T-cell (primary cell): ENCODE measurements at regions not wholly inside any gene's neighbourhood (a gene's known extent, or its start where the extent isn't known, plus 50 kb on each side); places are given as distances from the start of the nearest gene placed in this dataset.
"Not testable (repeated sequence)": the region's sequence is repeated elsewhere in the genome, so short reads cannot be mapped to it uniquely, and the experiment has no call there.

Experiments
- ATAC-seq, 4 experiments: fragments of 200-7000 bp in 3 of 4; fragments of 150-1000 bp in 1 of 4; cut with Tn5 transposase; replicated peaks in 1 of 4; 1 replicate in 3 of 4; 2 replicates in 1 of 4; pipeline ENCODE4 v1.10.0; 2021; ENCODE audit warnings: moderate library complexity in 3 of 4, mild to moderate bottlenecking in 2 of 4, moderate number of reproducible peaks in 1 of 4
- CTCF ChIA-PET, 2 donors: fragments of 300-600 bp; sonication (Branson Sonifier 250); formaldehyde crosslinking; loops; one replicate each; lab custom pipeline; 2022; ENCODE audit warnings: antibody characterized with exemption in 2 of 2; lab: Charles Lee
- POLR2A ChIA-PET, 2 donors: fragments of 300-600 bp; sonication (Branson Sonifier 250); formaldehyde crosslinking; loops; one replicate each; lab custom pipeline; 2022; ENCODE audit warnings: antibody characterized with exemption in 2 of 2; lab: Charles Lee
- DNase-seq, 35 experiments: peaks; one replicate each; pipeline versions ENCODE4 v3.0.0 to v3.0.0-alpha.2; 2013 to 2023
- H3K27ac ChIP-seq: one replicate; pipeline ENCODE4 v1.5.1; 2013; ENCODE audit warnings: low read length
- H3K27me3 ChIP-seq, 2 experiments: replicated peaks in 1 of 2; 1 replicate in 1 of 2; 2 replicates in 1 of 2; pipeline versions ENCODE4 v1.6.1 to v1.7.0; 2013; ENCODE audit warnings: low read length in 1 of 2, mixed read lengths in 1 of 2; ENCODE audit not compliant: control insufficient read depth in 2 of 2, insufficient read depth in 2 of 2; ENCODE audit errors: extremely low read depth in 1 of 2
- H3K36me3 ChIP-seq, 2 donors: 1 replicate in 1 of 2; 2 replicates in 1 of 2; pipeline versions ENCODE4 v1.6.1 to v1.7.0; 2013; ENCODE audit warnings: low read length in 1 of 2; ENCODE audit not compliant: control insufficient read depth in 2 of 2, insufficient read depth in 1 of 2; ENCODE audit errors: extremely low read depth in 1 of 2
- H3K4me1 ChIP-seq, 2 experiments: 1 replicate in 1 of 2; 2 replicates in 1 of 2; pipeline versions ENCODE4 v1.6.1 to v1.7.0; 2013; ENCODE audit warnings: low read length in 2 of 2, mixed read lengths in 1 of 2; ENCODE audit not compliant: insufficient read depth in 2 of 2, control insufficient read depth in 1 of 2; ENCODE audit errors: extremely low read depth in 1 of 2
- H3K4me3 ChIP-seq, 2 donors: 1 replicate in 1 of 2; 2 replicates in 1 of 2; pipeline versions ENCODE4 v1.5.1 to v1.7.0; 2013; ENCODE audit warnings: mild to moderate bottlenecking in 2 of 2, low read length in 1 of 2, moderate library complexity in 1 of 2; ENCODE audit not compliant: control insufficient read depth in 1 of 2; ENCODE audit errors: extremely low read depth in 1 of 2
- H3K9me3 ChIP-seq: 2 replicates; pipeline ENCODE4 v1.7.0; 2013
- H3K27ac Mint-ChIP-seq, 2 donors: one replicate each; pipeline ENCODE4 v1.8.0; 2020 to 2021; ENCODE audit warnings: mild to moderate bottlenecking in 2 of 2, mixed read lengths in 2 of 2
- H3K27me3 Mint-ChIP-seq, 2 donors: one replicate each; pipeline ENCODE4 v1.8.0; 2021 to 2022; ENCODE audit warnings: mixed read lengths in 2 of 2
- H3K36me3 Mint-ChIP-seq: one replicate; pipeline ENCODE4 v1.8.0; 2021; ENCODE audit warnings: mixed read lengths
- H3K4me1 Mint-ChIP-seq, 3 donors: one replicate each; pipeline ENCODE4 v1.8.0; 2020 to 2022; ENCODE audit warnings: mixed read lengths in 3 of 3, mild to moderate bottlenecking in 1 of 3
- H3K4me3 Mint-ChIP-seq, 3 donors: one replicate each; pipeline ENCODE4 v1.8.0; 2020 to 2022; ENCODE audit warnings: mild to moderate bottlenecking in 3 of 3, mixed read lengths in 3 of 3, moderate library complexity in 3 of 3
- H3K9me3 Mint-ChIP-seq, 3 donors: one replicate each; pipeline ENCODE4 v1.8.0; 2020 to 2022; ENCODE audit warnings: mixed read lengths in 3 of 3
- WGBS: methylation state at CpG from one replicate; pipeline ENCODE4 v1.1.5; 2013; ENCODE audit warnings: missing lambda C conversion rate; ENCODE audit not compliant: insufficient coverage; 5-methylcytosine and 5-hydroxymethylcytosine counted together

DNA sequence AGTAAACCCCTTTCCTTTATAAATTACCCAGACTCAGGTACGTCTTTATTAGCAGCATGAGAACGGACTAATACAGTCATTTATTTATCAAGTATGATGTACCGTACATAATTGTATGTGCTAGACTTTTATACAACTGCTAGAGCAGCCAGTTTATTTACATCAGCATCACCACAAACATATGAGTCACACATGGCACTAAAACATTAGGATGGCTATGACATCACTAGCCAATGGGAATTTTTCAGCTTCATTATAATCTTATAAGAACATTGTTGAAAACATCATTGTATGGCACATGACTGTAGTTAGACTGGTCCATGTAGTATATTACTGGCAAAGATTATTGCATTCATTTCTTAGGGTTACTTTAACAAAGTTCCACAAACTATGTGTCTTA, 121.7 kb downstream of the ZMAT3 start:
- H3K4me1 Mint-ChIP-seq: no peaks in the 10 kb centered on the region
- H3K27me3 ChIP-seq: no peaks in the 10 kb centered on the region
- no peaks in the 10 kb centered on the region for H3K4me1 ChIP-seq
- POLR2A ChIA-PET: no interaction called here
- 80% methylated on average over 1 of the region's 3 CpGs for WGBS
- ATAC-seq (no peak), DNase-seq (no peak)
- no peaks in the 10 kb centered on the region for H3K36me3 ChIP-seq
- H3K27me3 Mint-ChIP-seq: no peaks in the 10 kb centered on the region
- no peak overlapping the region for H3K4me3 Mint-ChIP-seq
- CTCF ChIA-PET: no interaction called here
- no peak overlapping the region for H3K27ac ChIP-seq
- peaks cover 12 to 19% (median 19%) of the 10 kb centered on the region in 3 donors for H3K9me3 Mint-ChIP-seq
- H3K4me3 ChIP-seq: no peak overlapping the region
- H3K27ac Mint-ChIP-seq: no peak overlapping the region
- H3K36me3 Mint-ChIP-seq: peaks cover 17% of the 10 kb centered on the region
- H3K9me3 ChIP-seq: no peaks in the 10 kb centered on the region

DNA sequence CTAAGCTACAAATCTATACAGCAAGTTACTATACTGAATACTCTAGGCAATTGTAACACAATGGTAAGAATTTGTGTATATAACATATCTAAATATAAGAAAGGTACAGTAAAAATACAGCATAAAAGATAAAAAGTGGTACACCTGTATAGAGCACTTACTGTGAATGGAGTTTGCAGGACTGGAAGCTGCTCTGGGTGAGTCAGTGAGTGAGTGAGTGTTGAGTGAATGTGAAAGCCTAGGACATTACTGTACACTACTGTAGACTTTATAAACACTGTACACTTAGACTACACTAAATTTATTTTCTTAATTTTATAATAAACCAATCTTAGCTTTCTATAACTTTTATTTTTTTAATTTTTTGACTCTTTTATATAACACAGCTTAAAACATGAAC, 123.1 kb downstream of the ZMAT3 start:
- Mint-ChIP-seq H3K4me3 (no peak overlapping the region), H3K36me3 (peaks cover 17% of the 10 kb centered on the region), H3K9me3 (peaks cover 15 to 25% (median 23%) of the 10 kb centered on the region in 3 donors), H3K27ac (no peak overlapping the region), H3K4me1 (no peaks in the 10 kb centered on the region), H3K27me3 (no peaks in the 10 kb centered on the region)
- DNase-seq: no peak
- no peak for ATAC-seq
- no peaks in the 10 kb centered on the region for H3K36me3 ChIP-seq
- no peak overlapping the region for H3K27ac ChIP-seq
- H3K27me3 ChIP-seq: no peaks in the 10 kb centered on the region
- H3K9me3 ChIP-seq: no peaks in the 10 kb centered on the region
- ChIA-PET CTCF (interaction anchor here in 1 of 2 donors (0.7 kb wide), 1 partner anchor 19 kb away, joined by 3 read pairs; no protein-coding TSS in a partner anchor), POLR2A (no interaction called here)
- H3K4me1 ChIP-seq: no peaks in the 10 kb centered on the region
- H3K4me3 ChIP-seq: no peak overlapping the region

DNA sequence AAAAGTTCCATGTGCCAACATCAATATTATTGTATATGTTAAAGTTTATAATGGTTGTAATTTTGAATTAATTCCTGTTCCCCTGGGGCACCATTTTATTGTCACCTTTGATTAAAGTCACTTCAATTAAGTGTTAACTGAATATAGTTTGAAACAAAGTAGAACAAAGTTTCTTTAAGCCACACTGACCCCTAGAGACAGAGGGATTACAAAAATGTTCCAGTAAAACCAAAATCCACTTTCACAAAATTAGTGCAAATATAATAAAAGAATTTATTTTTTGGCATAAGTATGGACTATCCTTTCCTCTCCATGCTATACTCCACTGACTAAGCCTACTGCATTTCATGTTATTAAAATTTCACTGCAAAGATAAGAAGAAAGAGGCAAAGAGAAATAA, 123.9 kb downstream of the ZMAT3 start:
- DNase-seq: no peak
- H3K4me3 Mint-ChIP-seq: no peak overlapping the region
- Histone ChIP-seq H3K27me3 (no peaks in the 10 kb centered on the region), H3K4me3 (no peak overlapping the region), H3K9me3 (no peaks in the 10 kb centered on the region), H3K4me1 (no peaks in the 10 kb centered on the region), H3K27ac (no peak overlapping the region), H3K36me3 (no peaks in the 10 kb centered on the region)
- ChIA-PET CTCF (no interaction called here), POLR2A (no interaction called here)
- ATAC-seq: no peak
- H3K4me1 Mint-ChIP-seq: no peaks in the 10 kb centered on the region
- no peaks in the 10 kb centered on the region for H3K27me3 Mint-ChIP-seq
- H3K36me3 Mint-ChIP-seq: peaks cover 21% of the 10 kb centered on the region
- peaks cover 17 to 31% (median 27%) of the 10 kb centered on the region in 3 donors for H3K9me3 Mint-ChIP-seq
- no peak overlapping the region for H3K27ac Mint-ChIP-seq

DNA sequence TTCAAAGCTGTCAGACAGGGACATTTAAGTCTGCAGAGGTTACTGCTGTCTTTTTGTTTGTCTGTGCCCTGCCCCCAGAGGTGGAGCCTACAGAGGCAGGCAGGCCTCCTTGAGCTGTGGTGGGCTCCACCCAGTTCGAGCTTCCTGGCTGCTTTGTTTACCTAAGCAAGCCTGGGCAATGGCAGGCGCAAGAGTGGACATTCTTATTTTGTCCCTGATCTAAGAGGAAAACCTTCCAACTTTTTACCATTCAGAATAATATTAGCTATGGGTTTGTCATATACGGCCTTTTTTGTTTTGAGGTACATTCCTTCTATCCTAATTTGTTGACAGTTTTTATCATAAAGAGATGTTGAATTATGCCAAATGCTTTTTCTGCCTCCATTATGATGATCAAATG, 129.3 kb downstream of the ZMAT3 start:
- CTCF ChIA-PET, ATAC-seq, H3K4me1 Mint-ChIP-seq, H3K27me3 ChIP-seq, H3K27ac Mint-ChIP-seq, H3K4me1 ChIP-seq, H3K36me3 ChIP-seq, H3K4me3 ChIP-seq, H3K27ac ChIP-seq, H3K4me3 Mint-ChIP-seq, POLR2A ChIA-PET, DNase-seq, H3K36me3 Mint-ChIP-seq, H3K9me3 ChIP-seq, H3K27me3 Mint-ChIP-seq: not testable (repeated sequence)
- WGBS: no CpG with 5 or more reads among the region's 3 CpGs
- peaks cover 18 to 31% (median 20%) of the 10 kb centered on the region in 3 donors for H3K9me3 Mint-ChIP-seq

DNA sequence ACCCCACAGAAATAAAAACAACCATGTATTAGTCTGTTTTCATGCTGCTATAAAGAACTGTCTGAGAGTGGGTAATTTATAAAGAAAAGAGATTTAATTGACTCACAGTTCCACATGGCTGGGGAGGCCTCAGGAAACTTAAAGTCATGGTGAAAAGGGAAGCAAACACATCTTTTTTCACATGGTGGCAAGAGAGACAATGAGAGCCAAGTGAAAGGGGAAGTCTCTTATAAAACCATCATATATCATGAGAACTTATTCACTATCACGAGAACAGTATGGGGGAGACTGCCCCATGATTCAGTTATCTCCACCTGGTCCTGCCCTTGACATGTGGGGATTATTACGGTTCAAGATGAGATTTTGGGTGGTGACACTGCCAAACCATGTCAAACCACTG, 141.5 kb downstream of the ZMAT3 start:
- Histone ChIP-seq H3K9me3 (peaks cover 2% of the 10 kb centered on the region), H3K36me3 (no peaks in the 10 kb centered on the region), H3K4me1 (no peaks in the 10 kb centered on the region), H3K27me3 (no peaks in the 10 kb centered on the region), H3K4me3 (no peak overlapping the region), H3K27ac (no peak overlapping the region)
- no CpG with 5 or more reads among the region's 2 CpGs for WGBS
- Mint-ChIP-seq H3K27me3 (no peaks in the 10 kb centered on the region), H3K27ac (no peak overlapping the region), H3K4me3 (no peak overlapping the region), H3K4me1 (no peaks in the 10 kb centered on the region), H3K36me3 (no peaks in the 10 kb centered on the region), H3K9me3 (peaks cover 44 to 62% (median 47%) of the 10 kb centered on the region in 3 donors)
- ATAC-seq: no peak
- CTCF ChIA-PET: no interaction called here
- DNase-seq: no peak
- POLR2A ChIA-PET: no interaction called here

DNA sequence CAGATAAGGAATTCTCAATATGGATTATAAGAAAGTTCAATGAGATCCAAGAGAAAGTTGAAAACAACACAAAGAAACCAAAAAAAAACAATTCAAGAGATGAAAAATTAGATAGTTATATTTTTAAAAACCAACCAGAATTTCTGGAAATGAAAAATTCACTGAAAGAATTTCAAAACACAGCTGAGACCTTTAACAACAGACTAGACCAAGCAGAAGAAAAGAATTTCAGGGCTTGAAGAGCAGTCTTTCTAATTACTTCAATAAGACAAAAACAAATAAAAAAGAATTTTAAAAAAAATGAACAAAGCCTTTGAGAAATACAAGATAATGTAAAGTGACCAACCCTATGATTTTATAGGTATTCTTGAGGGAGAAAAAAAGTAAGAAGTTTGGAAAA, 155.4 kb downstream of the ZMAT3 start:
- H3K4me1 Mint-ChIP-seq: no peaks in the 10 kb centered on the region
- H3K4me3 ChIP-seq: no peak overlapping the region
- no peak overlapping the region for H3K27ac ChIP-seq
- H3K4me1 ChIP-seq: no peaks in the 10 kb centered on the region
- DNase-seq (no peak), ATAC-seq (no peak)
- no peak overlapping the region for H3K4me3 Mint-ChIP-seq
- H3K9me3 ChIP-seq: peaks cover 4% of the 10 kb centered on the region
- H3K27me3 Mint-ChIP-seq: peaks cover 2 to 4% of the 10 kb centered on the region in 2 donors
- H3K36me3 ChIP-seq: no peaks in the 10 kb centered on the region
- no peaks in the 10 kb centered on the region for H3K27me3 ChIP-seq
- peaks cover 26 to 29% (median 27%) of the 10 kb centered on the region in 3 donors for H3K9me3 Mint-ChIP-seq
- no peaks in the 10 kb centered on the region for H3K36me3 Mint-ChIP-seq
- H3K27ac Mint-ChIP-seq: no peak overlapping the region
- POLR2A ChIA-PET: interaction anchor here in 1 of 2 donors (0.6 to 0.7 kb wide), 2 partner anchors 8 to 92 kb away, joined by 3 read pairs; no protein-coding TSS in a partner anchor
- CTCF ChIA-PET: no interaction called here

DNA sequence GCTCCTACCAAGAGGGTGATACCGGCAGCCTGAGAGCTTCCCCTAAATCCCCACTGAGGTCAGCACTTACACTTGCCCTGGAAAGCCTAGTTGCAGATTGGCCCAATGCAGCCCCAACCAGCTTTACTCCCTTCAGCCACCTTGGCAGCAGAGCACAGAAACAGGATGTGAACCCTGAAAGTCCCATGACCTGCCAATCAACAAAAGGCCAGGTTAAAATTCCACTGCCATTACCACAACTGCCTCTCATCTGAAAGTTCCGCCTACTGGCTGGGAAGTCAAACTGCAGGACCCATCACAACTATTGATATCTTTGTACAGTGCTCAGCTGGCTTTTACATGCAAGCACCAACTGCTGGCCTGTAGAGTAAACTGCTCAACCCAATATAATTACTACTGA, 156.2 kb downstream of the ZMAT3 start:
- peaks cover 2 to 4% of the 10 kb centered on the region in 2 donors for H3K27me3 Mint-ChIP-seq
- no peaks in the 10 kb centered on the region for H3K4me1 ChIP-seq
- no peaks in the 10 kb centered on the region for H3K4me1 Mint-ChIP-seq

More for the DNA sequence above, 156.2 kb downstream of the ZMAT3 start:
- WGBS: 93% methylated on average over 2 of the region's 2 CpGs
- Mint-ChIP-seq H3K4me3 (no peak overlapping the region), H3K36me3 (no peaks in the 10 kb centered on the region), H3K9me3 (peaks cover 27 to 29% (median 27%) of the 10 kb centered on the region in 3 donors), H3K27ac (no peak overlapping the region)
- Histone ChIP-seq H3K4me3 (no peak overlapping the region), H3K36me3 (no peaks in the 10 kb centered on the region), H3K9me3 (peaks cover 4% of the 10 kb centered on the region), H3K27me3 (no peaks in the 10 kb centered on the region), H3K27ac (no peak overlapping the region)
- ChIA-PET CTCF (no interaction called here), POLR2A (no interaction called here)
- DNase-seq: no peak
- no peak for ATAC-seq
